H1 (cell line): ENCODE measurements at regions not wholly inside any gene's neighbourhood (a gene's known extent, or its start where the extent isn't known, plus 50 kb on each side); places are given as distances from the start of the nearest gene placed in this dataset.

Experiments used
- CTCF ChIA-PET: fragments of 300-600 bp; sonication (Branson Sonifier 250); formaldehyde crosslinking; loops from one replicate; lab custom pipeline; 2021; ENCODE audit not compliant: partially characterized antibody; lab: Charles Lee
- POLR2A ChIA-PET: fragments of 300-600 bp; sonication (Branson Sonifier 250); formaldehyde crosslinking; loops from one replicate; lab custom pipeline; 2021; ENCODE audit warnings: inconsistent platforms; ENCODE audit not compliant: partially characterized antibody; lab: Charles Lee
- DNase-seq, 2 experiments: peaks; one replicate each; pipeline versions ENCODE4 v3.0.0 to v3.0.0-alpha.2; 2010 to 2022; ENCODE audit warnings: low spot score in 2 of 2, low read depth in 1 of 2, mixed read lengths in 1 of 2
- FAIRE-seq: peaks from 2 replicates; lab custom pipeline; 2011; peaks lifted over from hg19 to GRCh38; lab: Jason Lieb, UNC
- H2AFZ ChIP-seq: 2 replicates; pipeline ENCODE4 v1.8.1; 2012; ENCODE audit warnings: low read length, inconsistent platforms
- H2AK5ac ChIP-seq: 2 replicates; pipeline ENCODE4 v1.6.1; 2013; ENCODE audit warnings: low read depth, low read length
- H2BK120ac ChIP-seq: replicated peaks from 2 replicates; pipeline ENCODE3; 2013; ENCODE audit warnings: low read depth, low read length, inconsistent platforms
- H2BK12ac ChIP-seq: 2 replicates; pipeline ENCODE4 v1.6.1; 2013; ENCODE audit warnings: low read depth, low read length
- H2BK15ac ChIP-seq: 2 replicates; pipeline ENCODE4 v1.6.1; 2013; ENCODE audit warnings: low read length
- H2BK20ac ChIP-seq: 2 replicates; pipeline ENCODE4 v1.6.1; 2013; ENCODE audit warnings: low read length
- H2BK5ac ChIP-seq: 2 replicates; pipeline ENCODE4 v1.6.1; 2013; ENCODE audit warnings: low read depth, low read length
- H3K14ac ChIP-seq: 2 replicates; pipeline ENCODE4 v1.6.1; 2013; ENCODE audit warnings: inconsistent platforms; ENCODE audit not compliant: insufficient read length
- H3K18ac ChIP-seq: 2 replicates; pipeline ENCODE4 v1.6.1; 2013; ENCODE audit warnings: low read length; ENCODE audit errors: extremely low read depth
- H3K23ac ChIP-seq: 2 replicates; pipeline ENCODE4 v1.6.1; 2013; ENCODE audit warnings: inconsistent platforms; ENCODE audit not compliant: insufficient read length
- H3K23me2 ChIP-seq: 2 replicates; pipeline ENCODE4 v1.6.1; 2013; ENCODE audit warnings: low read depth, low read length
- H3K27ac ChIP-seq: 2 replicates; pipeline ENCODE4 v1.6.1; 2011; ENCODE audit warnings: low read depth, low read length, inconsistent platforms
- H3K27me3 ChIP-seq, 4 experiments: replicated peaks in 1 of 4; 1 replicate in 1 of 4; 2 replicates in 3 of 4; pipeline versions ENCODE4 v1.6.1 to v1.8.1; 2011 to 2013; ENCODE audit warnings: low read length in 3 of 4, mild to moderate bottlenecking in 3 of 4, inconsistent platforms in 2 of 4, mixed read lengths in 2 of 4, moderate library complexity in 1 of 4; ENCODE audit not compliant: control insufficient read depth in 3 of 4, insufficient read depth in 3 of 4; ENCODE audit errors: extremely low read depth in 1 of 4
- H3K36me3 ChIP-seq, 4 experiments: 2 replicates each; pipeline versions ENCODE4 v1.6.1 to v1.8.1; 2011 to 2013; ENCODE audit warnings: mild to moderate bottlenecking in 4 of 4, low read length in 3 of 4, moderate library complexity in 2 of 4, control low read depth in 1 of 4, inconsistent platforms in 1 of 4; ENCODE audit not compliant: insufficient read depth in 4 of 4, control insufficient read depth in 2 of 4
- H3K4ac ChIP-seq: replicated peaks from 2 replicates; pipeline ENCODE3; 2013; ENCODE audit warnings: low read length, low read depth, mixed read lengths, inconsistent platforms; ENCODE audit not compliant: insufficient read length
- H3K4me1 ChIP-seq, 4 experiments: replicated peaks in 1 of 4; 1 replicate in 1 of 4; 2 replicates in 3 of 4; pipeline versions ENCODE4 v1.6.1 to v1.8.1; 2011 to 2013; ENCODE audit warnings: low read length in 3 of 4, inconsistent platforms in 2 of 4, mixed read lengths in 1 of 4; ENCODE audit not compliant: insufficient read depth in 4 of 4, control insufficient read depth in 3 of 4
- H3K4me2 ChIP-seq, 2 experiments: 2 replicates each; pipeline versions ENCODE4 v1.6.1 to v1.8.1; 2011 to 2013; ENCODE audit warnings: low read depth in 2 of 2, low read length in 2 of 2, control low read depth in 1 of 2, inconsistent platforms in 1 of 2, mild to moderate bottlenecking in 1 of 2; ENCODE audit not compliant: insufficient read depth in 1 of 2
- H3K4me3 ChIP-seq, 4 experiments: fragments of 200-600, 300-600 bp in 1 of 4; sonication (generic), shearing (Covaris generic), sonication (Bioruptor Twin) in 1 of 4; 2 replicates each; pipeline versions ENCODE4 v1.5.1 to v1.8.1; 2011 to 2016; ENCODE audit warnings: low read length in 4 of 4, low read depth in 3 of 4, control low read depth in 2 of 4, inconsistent platforms in 2 of 4, mild to moderate bottlenecking in 2 of 4, mixed read lengths in 1 of 4, moderate library complexity in 1 of 4; ENCODE audit not compliant: insufficient read depth in 2 of 4; ENCODE audit errors: extremely low read depth in 1 of 4
- H3K56ac ChIP-seq: replicated peaks from 2 replicates; pipeline ENCODE3; 2013; ENCODE audit warnings: low read depth, mild to moderate bottlenecking, mixed read lengths, low read length, inconsistent platforms; ENCODE audit not compliant: insufficient read length
- H3K79me1 ChIP-seq: 2 replicates; pipeline ENCODE4 v1.6.1; 2013; ENCODE audit warnings: low read depth, low read length, control low read depth
- H3K79me2 ChIP-seq, 2 experiments: 2 replicates each; pipeline versions ENCODE4 v1.6.1 to v1.8.1; 2012 to 2013; ENCODE audit warnings: low read length in 2 of 2, mild to moderate bottlenecking in 2 of 2, inconsistent platforms in 1 of 2; ENCODE audit not compliant: insufficient read depth in 2 of 2, control insufficient read depth in 1 of 2
- H3K9ac ChIP-seq, 4 experiments: replicated peaks in 1 of 4; 1 replicate in 1 of 4; 2 replicates in 3 of 4; pipeline versions ENCODE4 v1.6.1 to v1.8.1; 2011 to 2013; ENCODE audit warnings: low read depth in 3 of 4, low read length in 3 of 4, control low read depth in 2 of 4, mild to moderate bottlenecking in 2 of 4, moderate library complexity in 2 of 4, inconsistent platforms in 1 of 4; ENCODE audit errors: extremely low read depth in 1 of 4
- H3K9me3 ChIP-seq, 2 experiments: 2 replicates each; pipeline versions ENCODE4 v1.6.1 to v1.8.1; 2012 to 2013; ENCODE audit warnings: mild to moderate bottlenecking in 2 of 2, moderate library complexity in 2 of 2, control low read depth in 1 of 2, inconsistent platforms in 1 of 2, low read depth in 1 of 2, low read length in 1 of 2, mixed read lengths in 1 of 2; ENCODE audit not compliant: insufficient read depth in 2 of 2
- H4K20me1 ChIP-seq, 2 experiments: replicated peaks in 1 of 2; 2 replicates each; pipeline versions ENCODE3 to v1.8.1; 2011 to 2013; ENCODE audit warnings: inconsistent platforms in 2 of 2, low read length in 2 of 2, mild to moderate bottlenecking in 1 of 2; ENCODE audit not compliant: insufficient read depth in 2 of 2, control insufficient read depth in 1 of 2
- H4K5ac ChIP-seq: 2 replicates; pipeline ENCODE4 v1.6.1; 2013; ENCODE audit warnings: low read length, low read depth, mixed read lengths, inconsistent platforms; ENCODE audit not compliant: insufficient read length
- H4K8ac ChIP-seq: 2 replicates; pipeline ENCODE4 v1.8.0; 2013; ENCODE audit warnings: mild to moderate bottlenecking, moderate library complexity, low read length, inconsistent platforms; ENCODE audit not compliant: insufficient read depth; ENCODE audit errors: extremely low read depth
- H4K91ac ChIP-seq: replicated peaks from 2 replicates; pipeline ENCODE3; 2013; ENCODE audit warnings: low read length, mixed read lengths, inconsistent platforms; ENCODE audit not compliant: insufficient read length
- CREB1 ChIP-seq: IDR thresholded peaks from 2 replicates; pipeline ENCODE4 v1.6.1; 2012; ENCODE audit warnings: inconsistent platforms
- NANOG ChIP-seq: IDR thresholded peaks from 2 replicates; pipeline ENCODE4 v1.6.1; 2011; ENCODE audit warnings: low read length, low read depth, mild to moderate bottlenecking, inconsistent platforms; ENCODE audit not compliant: insufficient read depth, poor library complexity, severe bottlenecking
- RAD21 ChIP-seq, 2 experiments: IDR thresholded peaks in 1 of 2; conservative IDR thresholded peaks in 1 of 2; 2 replicates each; pipeline ENCODE4 v1.6.1; 2011; ENCODE audit warnings: low read depth in 2 of 2, low read length in 2 of 2, improper control_type of control experiment in 1 of 2, inconsistent platforms in 1 of 2, mild to moderate bottlenecking in 1 of 2, moderate library complexity in 1 of 2
- RNF2 ChIP-seq: fragments of 200-900, 300-1000 bp; sonication (generic); IDR thresholded peaks from 2 replicates; pipeline ENCODE4 v1.7.1; 2016; ENCODE audit warnings: borderline replicate concordance, low read depth, mild to moderate bottlenecking, antibody characterized with exemption, low read length; ENCODE audit not compliant: poor library complexity, severe bottlenecking; ENCODE audit errors: missing control alignments
- SUZ12 ChIP-seq: fragments of 200-600 bp; sonication (generic); IDR thresholded peaks from 2 replicates; pipeline ENCODE4 v1.6.1; 2012; ENCODE audit warnings: mild to moderate bottlenecking, inconsistent platforms, low read length, moderate library complexity, mixed read lengths

DNA sequence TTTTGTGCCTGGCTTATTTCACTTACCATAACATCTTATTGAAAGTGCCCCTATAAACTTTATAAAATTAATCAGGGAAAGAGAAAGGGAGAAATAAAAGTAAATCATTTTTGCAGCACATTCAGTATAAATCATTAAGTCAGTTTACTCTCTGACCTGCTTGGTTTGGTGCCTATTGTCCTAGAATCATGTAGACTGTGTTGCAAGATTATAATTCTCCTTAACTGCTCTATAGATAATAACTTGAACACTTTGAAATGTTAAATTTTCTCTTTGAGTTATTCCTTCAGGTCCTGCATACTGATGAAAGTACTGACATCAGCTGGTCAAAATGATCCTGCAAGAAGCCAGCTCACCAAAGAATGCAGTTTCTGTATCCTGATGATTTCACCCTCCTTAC is 969.6 kb upstream of the GJE1 start:
- no peak overlapping the region for H2BK15ac ChIP-seq
- POLR2A ChIA-PET, result no interaction called here
- H3K56ac ChIP-seq, result no peak overlapping the region
- H3K4me2 ChIP-seq, result no peak overlapping the region
- no peak for TF ChIP-seq SUZ12
- TF ChIP-seq RAD21 (IDR thresholded peaks at IDR 0.05 in 1 of 2, conservative IDR thresholded peaks at IDR 0.05 in 1 of 2; ENCODE audit: low read depth in 2 of 2, low read length in 2 of 2), result no peak
- no peak for TF ChIP-seq RNF2
- no peak for TF ChIP-seq CREB1
- TF ChIP-seq NANOG, result no peak
- TF ChIP-seq, all 59 proteins: peak for 0
- H3K27ac ChIP-seq, result no peak overlapping the region
- H4K91ac ChIP-seq, result no peak overlapping the region
- H3K79me1 ChIP-seq, result no peaks in the 10 kb centered on the region
- no peak overlapping the region for H4K5ac ChIP-seq
- DNase-seq (no peak), FAIRE-seq (no peak)
- no peak overlapping the region for H3K18ac ChIP-seq
- H3K14ac ChIP-seq, result no peak overlapping the region
- no peaks in the 10 kb centered on the region for H3K36me3 ChIP-seq
- H3K79me2 ChIP-seq, result no peaks in the 10 kb centered on the region
- H4K8ac ChIP-seq, result no peak overlapping the region
- no peak overlapping the region for H3K4ac ChIP-seq
- no peak overlapping the region for H2AFZ ChIP-seq
- no peak overlapping the region for H2BK5ac ChIP-seq
- CTCF ChIA-PET, result no interaction called here
- peaks cover 2 to 4% of the 10 kb centered on the region in 2 experiments; a peak in 2 of 4 replicates for H3K9me3 ChIP-seq
- H3K23me2 ChIP-seq, result no peaks in the 10 kb centered on the region
- H3K9ac ChIP-seq, result no peak overlapping the region
- no peak overlapping the region for H3K23ac ChIP-seq
- no peak overlapping the region for H3K4me3 ChIP-seq
- H2BK12ac ChIP-seq, result no peak overlapping the region
- H4K20me1 ChIP-seq, result no peaks in the 10 kb centered on the region
- no peak overlapping the region for H2AK5ac ChIP-seq
- H3K4me1 ChIP-seq, result peaks cover 0 to 8% (median 6%) of the 10 kb centered on the region in 4 experiments; a peak in 3 of 7 replicates
- no peak overlapping the region for H2BK120ac ChIP-seq
- H2BK20ac ChIP-seq, result no peak overlapping the region
- H3K27me3 ChIP-seq, result no peaks in the 10 kb centered on the region
